ENCODE measurements at regions not wholly inside any gene's neighbourhood (a gene's known extent, or its start where the extent isn't known, plus 50 kb on each side); places are given as distances from the start of the nearest gene placed in this dataset.

GRCh38 chr10:126813432-126813831 is 91.8 kb upstream of the DOCK1 start:
- TF ChIP-seq CTCF (IDR thresholded peaks at IDR 0.05), result no peak
- TF ChIP-seq POLR2A (IDR thresholded peaks at IDR 0.05), result no peak

Data from adrenal gland (tissue), 5 donors.